Hepatocyte (in vitro differentiated cells): ENCODE measurements at regions not wholly inside any gene's neighbourhood (a gene's known extent, or its start where the extent isn't known, plus 50 kb on each side); places are given as distances from the start of the nearest gene placed in this dataset.

Experiments used
- EZH2 ChIP-seq: fragments of 200-600 bp; sonication (generic); IDR thresholded peaks from 2 replicates; pipeline ENCODE4 v1.6.1; 2016; ENCODE audit warnings: antibody characterized with exemption, mild to moderate bottlenecking, borderline replicate concordance
- EZH2phosphoT487 ChIP-seq: fragments of 200-600 bp; sonication (generic); IDR thresholded peaks from one replicate; pipeline ENCODE4 v1.6.1; 2018; ENCODE audit warnings: antibody characterized with exemption, mild to moderate bottlenecking, low read depth, moderate library complexity; ENCODE audit not compliant: unreplicated experiment, severe bottlenecking
- TF ChIP-seq, protein P1 (sequence below): fragments of 200-600 bp; sonication (generic); IDR thresholded peaks from 2 replicates; pipeline ENCODE4 v1.5.1; 2016; ENCODE audit warnings: antibody characterized with exemption, mild to moderate bottlenecking; ENCODE audit not compliant: poor library complexity

DNA sequence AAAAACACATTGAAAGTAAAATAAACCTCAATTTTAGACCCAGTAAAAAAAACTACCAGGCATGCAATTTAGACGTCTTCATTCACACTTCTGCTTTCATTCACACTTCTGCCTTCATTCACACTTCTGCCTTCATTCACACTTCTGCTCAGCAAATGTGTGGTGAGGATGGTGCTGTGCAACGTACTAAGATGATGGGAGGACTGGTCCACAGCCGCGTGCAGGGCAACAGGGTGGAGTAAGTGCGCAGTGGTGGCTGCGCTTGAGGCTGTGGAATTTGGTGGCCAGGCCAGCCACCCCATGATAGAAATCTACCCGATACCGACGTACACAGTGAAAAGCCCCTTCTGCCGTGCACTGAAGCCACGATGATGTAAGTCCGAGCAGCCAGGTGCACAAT is 114.3 kb upstream of the CD93 start:
- TF ChIP-seq, protein P1, sequence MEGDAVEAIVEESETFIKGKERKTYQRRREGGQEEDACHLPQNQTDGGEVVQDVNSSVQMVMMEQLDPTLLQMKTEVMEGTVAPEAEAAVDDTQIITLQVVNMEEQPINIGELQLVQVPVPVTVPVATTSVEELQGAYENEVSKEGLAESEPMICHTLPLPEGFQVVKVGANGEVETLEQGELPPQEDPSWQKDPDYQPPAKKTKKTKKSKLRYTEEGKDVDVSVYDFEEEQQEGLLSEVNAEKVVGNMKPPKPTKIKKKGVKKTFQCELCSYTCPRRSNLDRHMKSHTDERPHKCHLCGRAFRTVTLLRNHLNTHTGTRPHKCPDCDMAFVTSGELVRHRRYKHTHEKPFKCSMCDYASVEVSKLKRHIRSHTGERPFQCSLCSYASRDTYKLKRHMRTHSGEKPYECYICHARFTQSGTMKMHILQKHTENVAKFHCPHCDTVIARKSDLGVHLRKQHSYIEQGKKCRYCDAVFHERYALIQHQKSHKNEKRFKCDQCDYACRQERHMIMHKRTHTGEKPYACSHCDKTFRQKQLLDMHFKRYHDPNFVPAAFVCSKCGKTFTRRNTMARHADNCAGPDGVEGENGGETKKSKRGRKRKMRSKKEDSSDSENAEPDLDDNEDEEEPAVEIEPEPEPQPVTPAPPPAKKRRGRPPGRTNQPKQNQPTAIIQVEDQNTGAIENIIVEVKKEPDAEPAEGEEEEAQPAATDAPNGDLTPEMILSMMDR, result no peak
- no peak for TF ChIP-seq EZH2
- TF ChIP-seq EZH2phosphoT487, result no peak
